ENCODE measurements at regions not wholly inside any gene's neighbourhood (a gene's known extent, or its start where the extent isn't known, plus 50 kb on each side); places are given as distances from the start of the nearest gene placed in this dataset.
"Not testable (repeated sequence)": the region's sequence is repeated elsewhere in the genome, so short reads cannot be mapped to it uniquely, and the experiment has no call there.

- H3K4me1 Mint-ChIP-seq, result no peaks in the 10 kb centered on the region
- no peak for DNase-seq
- no peak overlapping the region for H3K4me3 Mint-ChIP-seq
- no peaks in the 10 kb centered on the region for H3K9me3 Mint-ChIP-seq
- H3K36me3 Mint-ChIP-seq (ENCODE audit: low read depth), result no peaks in the 10 kb centered on the region
- intact Hi-C loops (cut with micrococcal nuclease), result no loop called here
- no peak overlapping the region for H3K27ac Mint-ChIP-seq
- peaks cover 32% of the 10 kb centered on the region for H3K27me3 Mint-ChIP-seq
Observed at GRCh38 chr4:151582098-151582497, 173.1 kb downstream of the FHIP1A start.

GRCh38 chr4:151583157-151583914 lies 174.4 kb downstream of the FHIP1A start:
- DNase-seq, result no peak
- Mint-ChIP-seq H3K4me3 (no peak overlapping the region), H3K4me1 (no peaks in the 10 kb centered on the region), H3K36me3 (ENCODE audit: low read depth) (no peaks in the 10 kb centered on the region), H3K27me3 (peaks cover 27% of the 10 kb centered on the region), H3K27ac (no peak overlapping the region), H3K9me3 (no peaks in the 10 kb centered on the region)
- intact Hi-C loops (cut with micrococcal nuclease), result no loop called here

DNA sequence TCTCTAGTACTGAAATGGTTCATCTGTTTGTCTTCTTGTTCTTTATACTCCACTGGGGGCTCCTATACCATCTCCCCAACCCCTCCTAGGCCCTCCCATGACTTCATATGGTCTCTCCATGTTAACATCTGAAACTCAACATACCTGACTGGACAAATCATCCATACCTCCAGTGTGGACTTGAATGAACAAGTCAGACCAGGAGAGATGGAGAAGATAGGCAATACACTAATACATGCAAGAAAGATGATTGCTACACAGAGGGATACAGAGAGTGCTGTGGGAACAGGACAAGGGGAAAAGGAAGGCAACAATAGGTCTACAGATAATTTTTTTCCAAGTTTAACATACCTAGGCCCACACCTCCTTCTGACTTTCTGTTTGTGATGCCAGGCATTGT lies 175.1 kb downstream of the FHIP1A start:
- no peak for DNase-seq
- H3K9me3 Mint-ChIP-seq, result no peaks in the 10 kb centered on the region
- no peaks in the 10 kb centered on the region for H3K4me1 Mint-ChIP-seq
- H3K4me3 Mint-ChIP-seq, result no peak overlapping the region
- intact Hi-C loops (cut with micrococcal nuclease), result no loop called here
- H3K27ac Mint-ChIP-seq, result no peak overlapping the region
- no peaks in the 10 kb centered on the region for H3K36me3 Mint-ChIP-seq (ENCODE audit: low read depth)
- peaks cover 30% of the 10 kb centered on the region for H3K27me3 Mint-ChIP-seq

DNA sequence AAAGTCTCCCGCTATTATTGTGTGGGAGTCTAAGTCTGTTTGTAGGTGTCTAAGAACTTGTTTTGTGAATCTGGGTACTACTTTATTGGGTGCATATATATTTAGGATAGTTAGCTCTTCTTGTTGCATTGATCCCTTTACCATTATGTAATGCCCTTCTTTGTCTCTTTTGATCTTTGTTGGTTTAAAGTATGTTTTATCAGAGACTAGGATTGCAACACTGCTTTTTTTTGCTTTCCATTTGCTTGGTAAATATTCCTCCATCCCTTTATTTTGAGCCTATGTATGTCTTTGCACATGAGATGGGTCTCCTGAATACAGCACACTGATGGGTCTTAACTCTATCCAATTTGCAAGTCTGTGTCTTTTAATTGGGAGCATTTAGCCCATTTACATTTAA lies 165.2 kb downstream of the GATB start:
- H3K27me3 Mint-ChIP-seq; H3K4me1 Mint-ChIP-seq; H3K27ac Mint-ChIP-seq; intact Hi-C loops (cut with micrococcal nuclease); H3K36me3 Mint-ChIP-seq (ENCODE audit: low read depth); DNase-seq; H3K9me3 Mint-ChIP-seq; H3K4me3 Mint-ChIP-seq: not testable (repeated sequence)

- H3K4me1 Mint-ChIP-seq; intact Hi-C loops (cut with micrococcal nuclease); H3K27me3 Mint-ChIP-seq; DNase-seq; H3K4me3 Mint-ChIP-seq; H3K9me3 Mint-ChIP-seq; H3K27ac Mint-ChIP-seq; H3K36me3 Mint-ChIP-seq (ENCODE audit: low read depth): not testable (repeated sequence)
Observed at GRCh38 chr4:151597691-151598090, 163.1 kb downstream of the GATB start.

GRCh38 chr4:151599863-151600262 lies 160.9 kb downstream of the GATB start:
- intact Hi-C loops (cut with micrococcal nuclease), result loop anchor here (10.0 kb wide), 1 partner anchor 485 kb away; no protein-coding TSS in a partner anchor
- H3K27me3 Mint-ChIP-seq, result peaks cover 5% of the 10 kb centered on the region
- H3K36me3 Mint-ChIP-seq (ENCODE audit: low read depth), result no peaks in the 10 kb centered on the region
- peaks cover under 1% of the 10 kb centered on the region for H3K4me1 Mint-ChIP-seq
- H3K27ac Mint-ChIP-seq, result no peak overlapping the region
- no peak for DNase-seq
- H3K4me3 Mint-ChIP-seq, result no peak overlapping the region
- H3K9me3 Mint-ChIP-seq, result no peaks in the 10 kb centered on the region

GRCh38 chr4:151600432-151600831 lies 160.4 kb downstream of the GATB start:
- Mint-ChIP-seq H3K4me1 (peaks cover 2% of the 10 kb centered on the region), H3K36me3 (ENCODE audit: low read depth) (no peaks in the 10 kb centered on the region), H3K4me3 (no peak overlapping the region), H3K9me3 (no peaks in the 10 kb centered on the region), H3K27ac (no peak overlapping the region), H3K27me3 (peaks cover 8% of the 10 kb centered on the region)
- DNase-seq, result no peak
- intact Hi-C loops (cut with micrococcal nuclease), result loop anchor here (10.0 kb wide), 1 partner anchor 486 kb away; no protein-coding TSS in a partner anchor

GRCh38 chr4:151603377-151603776 lies 157.4 kb downstream of the GATB start:
- H3K4me1 Mint-ChIP-seq, result peaks cover 2% of the 10 kb centered on the region
- no peaks in the 10 kb centered on the region for H3K9me3 Mint-ChIP-seq
- H3K27ac Mint-ChIP-seq, result no peak overlapping the region
- H3K36me3 Mint-ChIP-seq (ENCODE audit: low read depth), result no peaks in the 10 kb centered on the region
- no peak for DNase-seq
- peaks cover 8% of the 10 kb centered on the region for H3K27me3 Mint-ChIP-seq
- H3K4me3 Mint-ChIP-seq, result no peak overlapping the region
- intact Hi-C loops (cut with micrococcal nuclease), result loop anchor here (10.0 kb wide), 1 partner anchor 489 kb away; no protein-coding TSS in a partner anchor

- intact Hi-C loops (cut with micrococcal nuclease), result loop anchor here (10.0 kb wide), 1 partner anchor 489 kb away; no protein-coding TSS in a partner anchor
- Mint-ChIP-seq H3K4me3 (no peak overlapping the region), H3K36me3 (ENCODE audit: low read depth) (no peaks in the 10 kb centered on the region), H3K27me3 (peaks cover 8% of the 10 kb centered on the region), H3K4me1 (peaks cover 2% of the 10 kb centered on the region), H3K9me3 (no peaks in the 10 kb centered on the region), H3K27ac (no peak overlapping the region)
- no peak for DNase-seq
Observed at GRCh38 chr4:151604238-151604637, 156.6 kb downstream of the GATB start.

- Mint-ChIP-seq H3K9me3 (no peaks in the 10 kb centered on the region), H3K27ac (no peak overlapping the region), H3K36me3 (ENCODE audit: low read depth) (no peaks in the 10 kb centered on the region), H3K4me3 (no peak overlapping the region), H3K27me3 (peaks cover 10% of the 10 kb centered on the region), H3K4me1 (peaks cover 2% of the 10 kb centered on the region)
- DNase-seq, result no peak
- intact Hi-C loops (cut with micrococcal nuclease), result loop anchor here (10.0 kb wide), 1 partner anchor 490 kb away; no protein-coding TSS in a partner anchor
Observed at GRCh38 chr4:151605215-151605614, 155.6 kb downstream of the GATB start.

DNA sequence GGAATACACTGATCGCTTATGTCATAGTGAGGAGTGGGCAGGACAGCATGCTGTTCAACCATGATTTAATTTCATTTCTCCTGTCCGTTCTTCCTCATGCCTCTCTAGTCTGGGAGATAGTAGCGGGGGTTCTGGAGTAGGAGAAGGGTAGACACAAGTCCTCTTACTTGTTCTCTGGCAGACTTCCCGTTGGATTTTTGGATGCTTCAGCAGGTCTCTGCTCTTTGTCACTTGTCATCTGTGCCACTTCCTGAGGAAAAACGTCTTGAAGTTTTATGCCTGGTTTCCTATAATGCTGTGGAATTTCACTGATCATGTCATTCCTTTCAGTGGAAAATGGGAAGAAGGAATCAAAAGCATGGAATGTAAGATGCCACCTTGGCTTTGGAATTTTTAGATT lies 154.7 kb downstream of the GATB start:
- Mint-ChIP-seq H3K4me1 (peaks cover 2% of the 10 kb centered on the region), H3K27me3 (peaks cover 15% of the 10 kb centered on the region), H3K27ac (no peak overlapping the region), H3K9me3 (no peaks in the 10 kb centered on the region), H3K36me3 (ENCODE audit: low read depth) (no peaks in the 10 kb centered on the region), H3K4me3 (no peak overlapping the region)
- DNase-seq, result no peak
- intact Hi-C loops (cut with micrococcal nuclease), result loop anchor here (10.0 kb wide), 1 partner anchor 491 kb away; no protein-coding TSS in a partner anchor

DNA sequence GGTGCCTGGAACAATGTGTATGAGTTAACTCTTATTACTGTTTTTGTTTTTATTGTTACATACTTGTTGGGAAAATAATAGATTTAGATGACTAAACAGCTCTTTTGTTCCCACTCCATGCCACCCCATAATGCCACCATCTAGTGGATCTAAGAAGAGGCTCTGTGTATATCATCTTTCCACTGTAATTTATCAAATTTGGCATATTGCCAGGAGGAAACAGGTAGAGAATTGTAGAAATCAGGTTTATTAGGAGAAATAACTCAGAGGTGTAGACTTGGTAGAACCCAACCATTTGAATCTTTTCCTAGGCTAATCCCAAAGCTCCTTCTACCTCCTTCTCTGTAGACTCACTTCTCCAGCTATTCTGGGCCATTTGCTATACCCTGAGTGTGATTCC lies 150.6 kb downstream of the GATB start:
- no peaks in the 10 kb centered on the region for H3K36me3 Mint-ChIP-seq (ENCODE audit: low read depth)
- intact Hi-C loops (cut with micrococcal nuclease), result loop anchor here (10.0 kb wide), 1 partner anchor 335 kb away; the partner anchor contains the start of gene PRSS48
- H3K27me3 Mint-ChIP-seq, result peaks cover 10% of the 10 kb centered on the region
- no peaks in the 10 kb centered on the region for H3K4me1 Mint-ChIP-seq
- no peak overlapping the region for H3K27ac Mint-ChIP-seq
- no peak for DNase-seq
- no peaks in the 10 kb centered on the region for H3K9me3 Mint-ChIP-seq
- H3K4me3 Mint-ChIP-seq, result no peak overlapping the region

GRCh38 chr4:151611960-151612359 lies 148.8 kb downstream of the GATB start:
- no peak overlapping the region for H3K4me3 Mint-ChIP-seq
- intact Hi-C loops (cut with micrococcal nuclease), result loop anchor here (10.0 kb wide), 1 partner anchor 337 kb away; the partner anchor contains the start of gene PRSS48
- no peak for DNase-seq
- no peaks in the 10 kb centered on the region for H3K36me3 Mint-ChIP-seq (ENCODE audit: low read depth)
- H3K9me3 Mint-ChIP-seq, result no peaks in the 10 kb centered on the region
- H3K27ac Mint-ChIP-seq, result no peak overlapping the region
- peaks cover 10% of the 10 kb centered on the region for H3K27me3 Mint-ChIP-seq
- H3K4me1 Mint-ChIP-seq, result no peaks in the 10 kb centered on the region

DNA sequence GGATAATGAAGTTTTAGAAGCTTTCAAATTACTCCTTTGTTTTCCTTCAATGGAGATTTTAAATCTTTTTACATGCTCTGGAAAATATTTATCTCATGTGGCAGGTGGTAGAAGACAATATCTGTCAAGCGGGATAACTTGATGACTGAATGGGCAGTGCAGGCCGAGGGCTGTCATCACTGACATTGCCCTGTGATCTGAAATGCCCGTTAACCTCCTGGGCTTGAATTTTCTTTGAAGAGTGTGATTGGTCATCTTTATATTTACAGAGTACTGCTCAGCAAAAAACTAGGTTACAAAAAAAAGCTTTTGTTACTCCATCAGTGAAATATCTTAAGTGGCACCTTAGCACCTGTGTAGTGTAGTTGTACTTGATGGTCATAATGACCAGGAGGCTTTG lies 147.5 kb downstream of the GATB start:
- Mint-ChIP-seq H3K4me3 (no peak overlapping the region), H3K36me3 (ENCODE audit: low read depth) (no peaks in the 10 kb centered on the region), H3K4me1 (no peaks in the 10 kb centered on the region), H3K27me3 (peaks cover 16% of the 10 kb centered on the region), H3K27ac (no peak overlapping the region), H3K9me3 (no peaks in the 10 kb centered on the region)
- no peak for DNase-seq
- intact Hi-C loops (cut with micrococcal nuclease), result loop anchor here (10.0 kb wide), 1 partner anchor 338 kb away; the partner anchor contains the start of gene PRSS48

All from activated CD4-positive, alpha-beta T cell treated with anti-CD3 and anti-CD28 coated beads, Interleukin-2, amount 10 ng/mL, durations not matched to agents 24 days and 14 days (primary cell).